Caki2 (cell line): ENCODE measurements at regions not wholly inside any gene's neighbourhood (a gene's known extent, or its start where the extent isn't known, plus 50 kb on each side); places are given as distances from the start of the nearest gene placed in this dataset.
"Not testable (repeated sequence)": the region's sequence is repeated elsewhere in the genome, so short reads cannot be mapped to it uniquely, and the experiment has no call there.

Experiments used
- DNase-seq: peaks from one replicate; pipeline ENCODE4 v3.0.0-alpha.2; 2015; ENCODE audit warnings: low read depth
- in situ Hi-C: cut with HindIII; loops from 2 replicates; pipeline ENCODE4 v1.10.0; 2016; ENCODE audit warnings: low sequenced_read_pairs, low pct_unique_long_range_greater_than_20kb, mixed read lengths

DNA sequence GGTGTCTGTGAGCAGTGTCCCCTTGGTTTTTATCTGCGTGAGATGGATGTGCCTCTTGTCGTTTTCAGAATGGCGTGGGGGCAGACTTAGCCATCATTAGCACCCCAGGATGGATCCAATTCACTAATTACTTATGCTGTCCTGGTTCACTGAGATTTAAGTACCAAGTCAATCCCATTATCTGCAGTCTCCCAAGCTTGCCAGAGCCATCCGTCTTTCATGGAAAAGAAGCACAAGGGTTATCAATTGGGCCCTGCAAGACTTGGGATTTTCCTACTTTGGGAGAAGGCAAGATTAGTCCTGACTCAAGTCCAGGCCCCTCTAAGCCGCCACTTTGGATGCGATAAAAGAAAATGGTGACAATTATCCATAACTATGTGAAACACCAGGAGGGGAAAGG, 404.0 kb downstream of the TMEM182 start:
- DNase-seq: no peak
- in situ Hi-C loops: no loop called here

DNA sequence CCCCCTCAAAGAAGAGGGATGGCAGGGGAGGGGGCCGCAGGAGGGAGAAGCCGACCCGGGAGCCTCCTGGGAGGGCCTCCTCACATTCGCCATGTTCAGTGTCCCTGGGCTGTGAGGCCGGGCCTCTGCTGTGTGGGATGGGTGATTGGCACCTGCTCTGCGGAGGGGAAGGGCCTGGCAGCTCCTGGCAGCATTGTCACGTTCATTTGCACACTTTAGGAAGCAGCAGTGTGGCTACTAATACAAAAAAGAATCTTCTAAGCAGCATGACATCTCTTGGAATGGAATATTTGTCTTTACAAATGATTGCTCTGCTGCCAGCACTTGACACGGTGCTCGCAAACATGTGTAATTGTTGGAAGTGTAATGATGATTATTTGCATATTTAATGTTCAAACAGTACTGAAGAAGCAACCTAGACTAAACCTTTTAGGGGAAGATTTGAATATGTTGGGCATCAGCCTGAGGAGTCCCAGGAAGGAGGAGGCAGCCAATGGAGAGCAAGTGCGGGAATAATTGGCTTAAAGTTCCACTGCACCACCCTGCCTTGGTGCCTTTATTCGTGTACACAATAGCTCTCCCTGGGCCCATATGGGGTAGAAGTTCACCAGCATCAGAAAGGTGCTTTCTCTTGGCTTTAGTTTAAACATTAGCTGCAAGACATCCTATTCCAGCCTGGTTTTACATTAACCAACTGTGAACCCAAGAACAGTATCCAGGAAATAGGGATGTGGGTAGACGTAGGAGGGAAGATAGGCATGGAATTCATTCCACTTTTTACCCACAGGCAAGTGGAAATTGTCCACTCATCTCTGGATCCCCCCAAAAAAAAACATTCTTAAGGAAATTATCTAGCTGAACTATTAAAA, 404.9 kb downstream of the TMEM182 start:
- DNase-seq: peak; percentile 63
- in situ Hi-C loops: no loop called here

DNA sequence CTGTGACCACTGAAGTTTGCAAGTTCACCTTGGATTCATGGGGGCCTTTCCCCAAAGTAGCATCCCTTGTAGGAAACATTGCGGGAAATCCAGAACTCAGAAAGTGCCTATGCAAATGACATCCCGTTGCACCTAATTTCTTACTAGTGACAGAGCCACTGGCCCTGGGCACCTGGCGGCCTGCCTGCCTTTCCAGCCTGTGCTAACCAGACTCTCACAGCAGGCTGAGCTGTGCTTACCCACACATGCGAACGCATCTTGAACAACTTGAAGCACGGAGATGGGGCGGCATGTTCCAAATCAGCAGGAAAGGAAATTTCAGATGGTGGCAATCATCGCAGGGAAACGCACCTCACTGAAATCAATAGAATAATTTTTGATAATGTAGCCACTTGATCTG, 405.8 kb downstream of the TMEM182 start:
- no peak for DNase-seq
- in situ Hi-C loops: no loop called here

DNA sequence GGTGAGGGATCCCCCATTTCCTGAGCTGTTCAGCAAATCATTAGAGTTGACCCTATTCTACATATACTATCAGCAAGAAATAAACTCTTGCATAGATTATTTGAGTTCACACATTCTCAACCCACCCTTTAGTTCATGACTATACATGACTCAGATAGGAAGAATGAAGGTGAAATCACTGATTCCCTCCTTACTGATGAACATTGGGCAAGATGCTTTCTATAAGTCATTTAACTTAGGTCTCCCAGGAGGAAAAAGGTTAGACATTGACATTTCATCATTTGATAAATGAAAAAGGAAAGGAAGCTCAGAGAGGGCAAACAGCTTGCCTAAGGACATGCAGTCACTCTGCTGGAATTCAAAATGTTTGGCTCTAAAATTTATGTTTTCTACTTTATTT, 408.0 kb downstream of the TMEM182 start:
- in situ Hi-C loops: no loop called here

DNA sequence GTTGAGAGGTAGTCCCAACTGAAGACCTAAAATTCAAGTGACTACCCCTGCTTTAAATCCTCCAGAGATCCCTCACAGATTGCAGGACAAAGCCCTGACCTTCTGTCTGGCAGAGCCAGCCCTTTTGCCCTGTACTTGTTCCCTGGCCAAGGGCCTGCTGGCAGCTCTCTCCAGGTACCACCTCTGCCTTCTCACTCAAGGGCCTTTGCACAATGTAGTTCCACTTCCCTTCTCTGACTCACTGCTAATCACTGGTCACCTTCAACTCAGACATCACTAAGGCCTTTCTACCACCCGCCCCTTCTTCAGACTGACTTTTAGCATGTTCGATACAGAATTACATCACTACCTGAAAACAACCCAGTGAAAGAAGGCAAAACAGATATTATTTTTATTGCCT, 411.0 kb downstream of the TMEM182 start:
- in situ Hi-C loops: no loop called here
- no peak for DNase-seq

More for the DNA sequence above, 408.0 kb downstream of the TMEM182 start:
- no peak for DNase-seq

DNA sequence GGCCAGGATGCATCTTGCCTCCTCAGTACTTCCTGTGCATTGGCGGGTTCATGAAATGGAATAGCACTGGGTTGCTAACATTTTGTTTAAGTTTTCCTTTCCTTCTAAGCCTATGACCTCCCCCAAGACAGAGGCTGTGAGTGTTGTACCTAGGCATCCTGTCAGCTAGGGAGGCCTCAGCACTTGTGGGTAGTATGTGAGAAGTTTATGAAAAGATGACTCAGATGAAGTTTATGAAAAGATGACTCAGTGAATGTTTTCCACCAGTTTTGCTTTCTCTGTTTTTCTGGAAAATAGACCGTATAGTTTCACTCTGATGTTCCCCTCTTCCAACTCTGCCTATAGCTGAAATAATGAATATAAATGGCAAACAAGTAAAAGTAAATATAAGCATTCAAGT, 412.9 kb downstream of the TMEM182 start:
- in situ Hi-C loops: no loop called here
- DNase-seq: no peak

DNA sequence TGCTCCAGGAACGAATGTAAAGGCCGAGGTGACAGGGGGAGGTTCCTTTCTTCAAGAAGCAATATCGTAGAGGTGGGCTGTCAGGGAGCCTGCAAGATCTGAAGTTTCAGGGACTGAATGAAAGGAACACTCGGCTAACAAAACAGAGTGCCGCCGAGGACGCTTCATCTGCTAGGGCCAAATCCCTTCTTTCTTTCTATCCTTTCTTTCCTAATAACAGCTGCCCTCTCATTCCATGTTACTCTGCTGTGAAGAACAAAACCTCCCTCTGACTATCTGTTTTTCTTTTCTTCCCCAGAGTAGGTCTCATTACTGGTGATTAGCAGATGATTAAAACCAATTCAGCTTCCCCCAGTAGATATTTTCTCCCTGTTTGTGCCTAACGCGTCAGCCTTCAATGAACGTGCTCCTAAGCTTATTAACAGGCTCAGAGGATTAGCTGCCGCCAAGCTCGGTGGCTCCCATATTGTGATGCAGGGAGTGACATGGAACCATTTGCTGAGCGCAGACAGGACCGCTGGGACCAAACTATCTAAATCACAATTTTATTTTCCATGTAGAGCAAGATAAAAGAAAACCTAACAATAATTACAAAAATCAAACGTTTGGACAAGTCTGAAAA, 414.6 kb downstream of the TMEM182 start:
- in situ Hi-C loops: no loop called here
- no peak for DNase-seq

DNA sequence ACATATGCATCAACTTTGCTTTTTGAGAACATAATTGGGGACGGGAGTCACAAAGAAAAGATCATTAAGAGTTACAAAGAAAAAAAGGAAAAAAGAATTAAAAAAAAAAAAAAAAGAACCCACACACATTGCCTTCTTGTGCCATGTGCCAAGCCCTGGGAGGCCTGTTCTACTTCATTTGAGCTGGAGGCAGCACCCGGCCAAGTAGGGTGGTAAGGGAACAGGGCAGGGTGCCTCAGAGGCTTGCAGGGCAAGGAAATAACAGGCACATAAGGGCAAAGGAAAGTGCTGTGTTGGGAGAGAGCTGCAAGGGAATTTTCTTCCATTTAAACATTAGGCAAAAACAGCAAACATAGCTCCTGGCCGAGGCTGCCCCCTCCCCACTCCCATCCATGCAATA, 418.0 kb downstream of the TMEM182 start:
- in situ Hi-C loops: no loop called here
- DNase-seq: no peak

DNA sequence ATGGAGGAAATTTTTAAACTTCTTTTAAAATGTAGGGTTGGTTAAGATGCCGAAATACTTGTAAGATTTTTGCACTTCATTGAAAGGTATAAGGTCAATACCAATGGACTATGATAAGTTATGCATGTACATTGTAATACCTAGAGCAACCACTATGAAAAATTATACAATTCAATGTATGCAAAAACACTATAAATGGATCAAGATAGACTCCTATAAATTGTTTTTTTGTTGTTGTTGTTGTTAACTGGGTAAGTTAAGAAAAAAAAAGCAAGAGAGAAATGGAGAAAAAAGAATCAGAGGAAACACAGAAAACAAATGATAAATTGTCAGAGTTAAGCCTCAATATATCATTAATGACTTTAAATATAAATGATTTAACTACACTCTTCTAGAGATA, 421.2 kb downstream of the TMEM182 start:
- in situ Hi-C loops: no loop called here
- no peak for DNase-seq

DNA sequence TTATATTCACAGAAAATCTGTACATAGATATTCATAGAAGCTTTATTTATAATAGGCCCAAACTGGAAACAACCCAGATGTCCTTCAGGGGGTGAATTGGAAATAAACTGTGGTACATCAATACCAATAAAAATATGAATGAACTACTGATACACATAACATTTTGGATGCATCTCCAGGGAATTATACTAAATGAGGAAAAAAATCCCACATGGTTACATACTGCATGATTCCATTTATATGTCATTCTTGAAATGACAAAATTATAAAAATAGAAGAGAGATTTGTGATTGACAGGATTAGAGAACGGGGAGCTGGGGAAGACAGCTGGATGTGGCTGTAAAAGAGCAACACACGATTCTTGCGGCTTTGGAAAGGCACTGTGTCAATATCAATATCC, 435.0 kb downstream of the TMEM182 start:
- DNase-seq: no peak
- in situ Hi-C loops: no loop called here

DNA sequence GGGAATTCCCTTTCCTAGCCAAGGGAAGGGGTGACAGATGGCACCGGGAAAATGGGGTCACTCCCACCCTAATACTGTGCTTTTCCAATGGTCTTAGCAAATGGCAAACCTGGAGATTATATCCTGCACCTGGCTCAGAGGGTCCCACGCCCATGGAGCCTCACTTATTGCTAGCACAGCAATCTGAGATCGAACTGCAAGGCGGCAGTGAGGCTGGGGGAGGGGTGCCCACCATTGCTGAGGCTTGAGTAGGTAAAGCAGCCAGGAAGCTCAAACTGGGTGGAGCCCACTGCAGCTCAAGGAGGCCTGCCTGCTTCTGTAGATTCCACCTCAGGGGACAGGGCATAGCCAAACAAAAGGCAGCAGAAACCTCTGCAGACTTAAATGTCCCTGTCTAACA, 438.9 kb downstream of the TMEM182 start:
- DNase-seq, in situ Hi-C loops: not testable (repeated sequence)

DNA sequence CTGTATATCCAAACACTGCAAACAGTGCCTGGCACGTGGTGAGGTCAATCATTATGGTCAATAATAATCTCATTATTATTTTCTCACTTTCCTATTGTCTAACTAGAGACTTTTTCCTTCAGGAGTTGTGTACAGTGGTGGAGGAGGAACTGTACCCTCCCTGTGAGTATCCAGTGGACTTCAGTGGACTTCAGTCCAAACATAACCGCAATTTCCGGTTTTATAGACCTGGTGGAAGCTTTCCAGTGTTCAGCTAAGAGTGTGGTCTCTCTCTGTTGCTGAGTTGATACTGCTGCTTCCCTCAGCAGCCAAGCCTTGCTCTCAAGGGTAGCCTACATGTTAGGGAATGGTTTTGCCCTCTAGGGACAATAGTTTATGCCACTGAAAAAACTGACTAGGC, 447.1 kb downstream of the TMEM182 start:
- in situ Hi-C loops: no loop called here
- DNase-seq: no peak

DNA sequence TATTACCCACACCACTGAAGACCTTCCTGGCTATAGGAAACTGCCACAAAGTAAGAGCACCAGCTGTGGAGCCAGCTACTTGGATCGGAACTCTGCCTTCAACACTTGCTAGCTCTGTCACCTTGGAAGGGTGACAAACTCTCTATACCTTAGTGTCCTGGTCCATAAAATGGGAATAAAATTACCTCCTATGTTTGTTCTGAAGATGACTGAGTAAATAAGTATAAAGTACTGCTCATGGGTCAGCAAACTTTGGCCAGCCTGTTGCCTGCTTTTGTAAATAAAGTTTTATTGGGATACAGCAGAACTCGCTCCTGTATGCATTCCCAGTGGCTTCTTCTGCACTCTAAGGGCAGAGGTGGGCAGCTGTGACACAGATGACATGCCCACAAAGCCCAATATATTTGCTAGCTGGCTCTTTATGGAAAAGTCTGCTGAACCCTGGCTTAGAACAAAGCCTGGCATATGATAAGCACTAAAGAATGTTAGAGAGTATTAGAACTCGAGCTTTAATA, 451.3 kb downstream of the TMEM182 start:
- in situ Hi-C loops: no loop called here
- no peak for DNase-seq

DNA sequence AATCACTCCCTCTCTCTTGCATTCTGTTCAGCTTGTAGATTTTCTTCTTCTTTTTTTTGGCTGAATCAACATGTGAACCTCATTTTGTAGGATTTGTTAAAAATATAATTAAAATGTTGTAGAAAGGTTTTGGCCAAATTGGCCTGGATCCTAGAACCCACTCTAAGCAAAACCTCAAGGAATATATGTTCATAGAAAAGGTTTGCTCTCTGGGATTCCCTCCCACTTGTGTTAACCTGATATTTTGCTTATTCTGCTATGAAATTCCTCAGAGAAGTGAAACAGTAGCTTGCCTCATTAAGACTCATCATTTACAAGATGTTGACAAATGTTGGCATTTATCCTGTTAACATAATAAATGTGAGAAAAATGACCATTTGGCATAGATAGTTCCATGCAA, 456.7 kb downstream of the TMEM182 start:
- in situ Hi-C loops: no loop called here

DNA sequence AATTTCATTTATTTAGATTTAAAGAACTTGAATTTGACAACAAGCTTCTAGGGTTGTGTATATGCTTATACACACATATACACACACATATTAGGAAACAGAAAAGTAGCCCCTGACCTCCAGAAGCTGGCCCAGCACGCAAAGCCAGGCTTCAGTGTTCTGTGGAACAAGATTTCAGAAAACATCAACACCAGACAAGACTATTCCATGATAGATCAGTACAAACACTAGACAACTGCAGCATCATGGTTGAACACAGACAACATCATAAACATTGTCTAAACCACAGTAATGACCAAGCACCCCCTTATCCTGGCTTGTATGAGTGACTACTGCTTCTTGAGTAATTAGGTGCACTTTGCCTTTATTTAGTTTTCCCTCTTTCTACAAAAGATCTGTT, 457.6 kb downstream of the TMEM182 start:
- no peak for DNase-seq
- in situ Hi-C loops: no loop called here

More for the DNA sequence above, 456.7 kb downstream of the TMEM182 start:
- DNase-seq: no peak

DNA sequence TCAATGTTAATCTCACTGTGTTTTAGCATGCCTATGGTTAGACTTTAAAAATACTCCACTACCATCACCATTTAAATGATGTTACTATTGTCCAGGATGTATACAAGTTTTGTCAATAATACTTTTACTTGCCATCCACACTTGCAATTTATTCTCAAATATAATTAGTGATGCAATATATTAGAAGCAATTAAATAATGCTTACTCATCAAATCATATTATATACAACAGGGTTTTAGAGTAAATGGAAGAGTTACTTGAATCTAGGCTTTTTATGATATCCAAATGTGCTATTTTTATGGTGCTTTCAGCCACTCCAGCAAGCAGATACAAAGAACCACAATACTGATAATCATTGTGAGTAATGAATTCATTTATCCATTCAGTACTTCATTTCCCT, 461.1 kb downstream of the TMEM182 start:
- in situ Hi-C loops: no loop called here
- no peak for DNase-seq

DNA sequence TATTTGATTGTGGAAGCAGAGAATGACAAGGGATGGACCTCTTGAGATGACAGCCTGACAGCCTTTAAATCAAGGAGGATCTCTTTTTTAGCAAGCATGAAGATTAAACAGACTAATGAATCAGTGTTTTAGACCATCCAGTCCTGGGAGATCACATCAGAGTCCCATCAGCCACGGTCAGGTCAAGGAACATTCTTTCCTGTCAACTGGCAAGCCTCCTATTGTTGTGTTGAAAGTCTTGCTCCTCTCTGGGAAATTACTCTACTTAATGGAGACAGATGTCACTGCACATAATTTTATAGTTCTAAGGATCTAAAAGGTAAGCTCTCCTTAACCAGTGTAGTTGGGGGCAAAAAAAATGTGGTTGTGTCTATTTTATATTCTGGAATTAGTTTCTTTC, 469.0 kb downstream of the TMEM182 start:
- DNase-seq: no peak
- in situ Hi-C loops: no loop called here

DNA sequence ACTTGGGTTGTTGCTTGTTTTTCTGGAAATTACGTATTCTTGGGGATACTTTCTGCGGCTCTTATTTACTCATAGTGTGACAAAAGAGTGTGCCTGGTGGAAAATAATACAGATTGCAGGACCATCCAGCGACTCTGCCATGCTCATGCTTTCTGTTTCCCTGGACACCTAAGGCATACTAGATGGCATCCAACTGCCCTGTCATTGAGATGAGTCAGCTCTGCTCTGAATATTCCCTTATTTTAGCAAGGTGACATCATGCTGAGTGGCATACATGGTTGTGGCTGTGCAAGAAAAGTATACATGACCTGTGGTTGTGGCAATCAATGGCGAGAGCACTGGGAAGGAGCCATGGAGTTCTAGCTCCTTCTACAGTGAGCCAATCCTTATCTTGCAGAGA, 471.0 kb downstream of the TMEM182 start:
- peak; percentile 17 for DNase-seq

DNA sequence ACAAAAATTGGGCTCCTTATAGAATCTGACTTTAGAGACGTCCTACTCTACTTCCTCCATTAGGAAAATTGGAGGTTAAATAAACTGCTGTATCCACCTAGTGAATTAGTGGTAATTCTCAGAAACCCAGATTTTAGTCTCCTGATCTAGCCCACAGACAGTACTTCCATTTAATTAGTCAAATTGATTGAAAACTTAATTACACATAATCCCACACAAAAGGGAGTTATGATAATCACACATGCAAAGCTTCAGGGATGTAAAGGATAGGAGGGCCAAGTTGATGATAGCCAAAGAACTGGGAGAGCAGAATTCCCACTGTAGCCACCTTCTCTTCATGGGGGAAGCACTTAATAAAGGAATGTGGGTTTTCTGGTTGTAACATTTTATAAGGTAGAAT, 471.9 kb downstream of the TMEM182 start:
- in situ Hi-C loops: no loop called here
- DNase-seq: no peak

More for the DNA sequence above, 471.0 kb downstream of the TMEM182 start:
- in situ Hi-C loops: no loop called here

DNA sequence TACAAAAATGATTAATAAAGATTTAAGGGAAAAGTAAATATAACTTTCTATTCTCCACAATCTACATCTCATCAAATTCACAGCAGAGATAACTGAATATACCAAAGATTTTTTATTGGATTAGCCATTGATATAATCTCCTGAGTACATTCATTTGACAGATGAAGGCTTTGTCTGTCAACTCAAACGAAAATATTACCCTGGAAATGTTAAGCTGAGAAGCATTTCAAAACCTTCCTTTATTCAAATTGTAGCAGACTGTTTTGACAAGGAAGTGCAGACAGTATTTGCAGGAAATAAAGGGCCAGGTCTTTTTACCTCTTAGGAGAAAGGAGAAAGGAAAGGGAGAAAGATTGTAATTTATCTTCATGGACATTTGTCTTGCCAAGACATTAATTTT, 473.5 kb downstream of the TMEM182 start:
- no peak for DNase-seq
- in situ Hi-C loops: no loop called here
